Liver (tissue), 8 donors: ENCODE measurements at regions not wholly inside any gene's neighbourhood (a gene's known extent, or its start where the extent isn't known, plus 50 kb on each side); places are given as distances from the start of the nearest gene placed in this dataset.
"Not testable (repeated sequence)": the region's sequence is repeated elsewhere in the genome, so short reads cannot be mapped to it uniquely, and the experiment has no call there.

Experiments
- DNase-seq: peaks from one replicate; pipeline ENCODE4 v3.0.0-alpha.2; 2017; ENCODE audit warnings: low spot score
- H3K27ac ChIP-seq, 2 donors: one replicate each; pipeline ENCODE4 v1.7.0; 2013; ENCODE audit warnings: inconsistent platforms in 2 of 2, low read length in 2 of 2, control low read depth in 1 of 2, low read depth in 1 of 2, mild to moderate bottlenecking in 1 of 2
- H3K27me3 ChIP-seq, 4 donors: one replicate each; pipeline versions ENCODE4 v1.6.1 to v1.7.0; 2013; ENCODE audit warnings: low read length in 3 of 4, inconsistent platforms in 1 of 4, mild to moderate bottlenecking in 1 of 4, moderate library complexity in 1 of 4; ENCODE audit not compliant: control insufficient read depth in 4 of 4, insufficient read depth in 4 of 4
- H3K36me3 ChIP-seq, 4 donors: one replicate each; pipeline versions ENCODE4 v1.6.1 to v1.7.0; 2013; ENCODE audit warnings: low read length in 3 of 4, mild to moderate bottlenecking in 3 of 4, low read depth in 1 of 4, moderate library complexity in 1 of 4; ENCODE audit not compliant: control insufficient read depth in 4 of 4, insufficient read depth in 3 of 4
- H3K4me1 ChIP-seq, 4 donors: one replicate each; pipeline versions ENCODE4 v1.6.1 to v1.7.0; 2013; ENCODE audit warnings: low read length in 3 of 4, mild to moderate bottlenecking in 3 of 4, moderate library complexity in 1 of 4; ENCODE audit not compliant: control insufficient read depth in 4 of 4, insufficient read depth in 4 of 4
- H3K4me3 ChIP-seq, 3 donors: one replicate each; pipeline versions ENCODE4 v1.6.1 to v1.7.0; 2013; ENCODE audit warnings: low read length in 3 of 3, control low read depth in 1 of 3, low read depth in 1 of 3, mild to moderate bottlenecking in 1 of 3
- H3K9ac ChIP-seq, 2 donors: one replicate each; pipeline ENCODE4 v1.7.0; 2013; ENCODE audit warnings: low read length in 2 of 2, mild to moderate bottlenecking in 2 of 2, moderate library complexity in 2 of 2, control low read depth in 1 of 2, low read depth in 1 of 2
- H3K9me3 ChIP-seq, 4 donors: one replicate each; pipeline versions ENCODE4 v1.6.1 to v1.7.0; 2013; ENCODE audit warnings: low read length in 3 of 4; ENCODE audit not compliant: control insufficient read depth in 4 of 4
- FOXA2 ChIP-seq: IDR thresholded peaks from 2 replicates; pipeline ENCODE4 v1.6.1; 2016; ENCODE audit warnings: antibody characterized with exemption
- HNF4A ChIP-seq, 2 donors: conservative IDR thresholded peaks; 2 replicates each; pipeline ENCODE4 v1.6.1; 2016; ENCODE audit warnings: antibody characterized with exemption in 2 of 2, mild to moderate bottlenecking in 2 of 2
- HNF4G ChIP-seq: IDR thresholded peaks from 2 replicates; pipeline ENCODE4 v1.6.1; 2016; ENCODE audit warnings: antibody characterized with exemption
- JUND ChIP-seq, 2 donors: IDR thresholded peaks; 2 replicates each; pipeline ENCODE4 v1.6.1; 2016; ENCODE audit warnings: antibody characterized with exemption in 2 of 2
- NR2F2 ChIP-seq: IDR thresholded peaks from 2 replicates; pipeline ENCODE4 v1.6.1; 2016; ENCODE audit warnings: antibody characterized with exemption
- RXRA ChIP-seq, 2 donors: IDR thresholded peaks; 2 replicates each; pipeline ENCODE4 v1.6.1; 2017 to 2018; ENCODE audit warnings: antibody characterized with exemption in 2 of 2, mild to moderate bottlenecking in 1 of 2
- SP1 ChIP-seq: IDR thresholded peaks from 2 replicates; pipeline ENCODE4 v1.6.1; 2018; ENCODE audit warnings: antibody characterized with exemption, mild to moderate bottlenecking
- TAF1 ChIP-seq: conservative IDR thresholded peaks from 2 replicates; pipeline ENCODE4 v1.6.1; 2016; ENCODE audit warnings: antibody characterized with exemption, mild to moderate bottlenecking
- YY1 ChIP-seq: IDR thresholded peaks from 2 replicates; pipeline ENCODE4 v1.6.1; 2016; ENCODE audit warnings: antibody characterized with exemption, mild to moderate bottlenecking
- WGBS: extraction: QIAGEN DNeasy Blood & Tissue Kit; methylation state at CpG from one replicate; pipeline ENCODE4 v1.1.7; 2013; 5-methylcytosine and 5-hydroxymethylcytosine counted together
- TF ChIP-seq, protein P1 (sequence below): IDR thresholded peaks from 2 replicates; pipeline ENCODE4 v1.6.1; 2016; ENCODE audit warnings: antibody characterized with exemption, mild to moderate bottlenecking
- TF ChIP-seq, protein P2 (sequence below): fragments of 150-350 bp; IDR thresholded peaks from 2 replicates; pipeline ENCODE4 v1.5.1; 2017; ENCODE audit warnings: improper control_type of control experiment, low read depth, low read length; ENCODE audit not compliant: missing input control
- donor health status: healthy.
- donor health status: healthy.
- donor health status: healthy.
- donor health status: healthy.
- donor health status: healthy.

DNA sequence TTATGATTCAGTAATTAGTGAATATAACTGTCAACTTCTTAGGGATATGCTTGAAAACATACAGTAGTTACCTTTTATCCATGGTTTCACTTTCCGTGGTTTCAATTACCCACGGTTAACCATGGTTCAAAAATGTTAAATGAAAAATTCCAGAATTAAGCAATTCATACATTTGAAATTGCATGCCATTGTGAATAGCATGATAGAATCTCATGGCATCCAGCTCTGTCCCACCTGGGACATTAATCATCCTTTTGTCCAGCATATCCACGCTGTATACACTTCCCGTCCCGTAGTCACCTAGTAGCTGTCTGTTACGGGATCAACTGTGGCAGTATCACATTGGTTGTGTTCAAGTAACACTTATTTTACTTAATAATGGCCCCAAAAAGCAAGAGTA is 781.7 kb upstream of the CITED2 start (continued):
- no peak for TF ChIP-seq FOXA2
- TF ChIP-seq, protein P1, sequence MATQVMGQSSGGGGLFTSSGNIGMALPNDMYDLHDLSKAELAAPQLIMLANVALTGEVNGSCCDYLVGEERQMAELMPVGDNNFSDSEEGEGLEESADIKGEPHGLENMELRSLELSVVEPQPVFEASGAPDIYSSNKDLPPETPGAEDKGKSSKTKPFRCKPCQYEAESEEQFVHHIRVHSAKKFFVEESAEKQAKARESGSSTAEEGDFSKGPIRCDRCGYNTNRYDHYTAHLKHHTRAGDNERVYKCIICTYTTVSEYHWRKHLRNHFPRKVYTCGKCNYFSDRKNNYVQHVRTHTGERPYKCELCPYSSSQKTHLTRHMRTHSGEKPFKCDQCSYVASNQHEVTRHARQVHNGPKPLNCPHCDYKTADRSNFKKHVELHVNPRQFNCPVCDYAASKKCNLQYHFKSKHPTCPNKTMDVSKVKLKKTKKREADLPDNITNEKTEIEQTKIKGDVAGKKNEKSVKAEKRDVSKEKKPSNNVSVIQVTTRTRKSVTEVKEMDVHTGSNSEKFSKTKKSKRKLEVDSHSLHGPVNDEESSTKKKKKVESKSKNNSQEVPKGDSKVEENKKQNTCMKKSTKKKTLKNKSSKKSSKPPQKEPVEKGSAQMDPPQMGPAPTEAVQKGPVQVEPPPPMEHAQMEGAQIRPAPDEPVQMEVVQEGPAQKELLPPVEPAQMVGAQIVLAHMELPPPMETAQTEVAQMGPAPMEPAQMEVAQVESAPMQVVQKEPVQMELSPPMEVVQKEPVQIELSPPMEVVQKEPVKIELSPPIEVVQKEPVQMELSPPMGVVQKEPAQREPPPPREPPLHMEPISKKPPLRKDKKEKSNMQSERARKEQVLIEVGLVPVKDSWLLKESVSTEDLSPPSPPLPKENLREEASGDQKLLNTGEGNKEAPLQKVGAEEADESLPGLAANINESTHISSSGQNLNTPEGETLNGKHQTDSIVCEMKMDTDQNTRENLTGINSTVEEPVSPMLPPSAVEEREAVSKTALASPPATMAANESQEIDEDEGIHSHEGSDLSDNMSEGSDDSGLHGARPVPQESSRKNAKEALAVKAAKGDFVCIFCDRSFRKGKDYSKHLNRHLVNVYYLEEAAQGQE = no peak
- TF ChIP-seq JUND (IDR thresholded peaks at IDR 0.05) = no peak
- no peak for TF ChIP-seq TAF1
- TF ChIP-seq SP1 = no peak

DNA sequence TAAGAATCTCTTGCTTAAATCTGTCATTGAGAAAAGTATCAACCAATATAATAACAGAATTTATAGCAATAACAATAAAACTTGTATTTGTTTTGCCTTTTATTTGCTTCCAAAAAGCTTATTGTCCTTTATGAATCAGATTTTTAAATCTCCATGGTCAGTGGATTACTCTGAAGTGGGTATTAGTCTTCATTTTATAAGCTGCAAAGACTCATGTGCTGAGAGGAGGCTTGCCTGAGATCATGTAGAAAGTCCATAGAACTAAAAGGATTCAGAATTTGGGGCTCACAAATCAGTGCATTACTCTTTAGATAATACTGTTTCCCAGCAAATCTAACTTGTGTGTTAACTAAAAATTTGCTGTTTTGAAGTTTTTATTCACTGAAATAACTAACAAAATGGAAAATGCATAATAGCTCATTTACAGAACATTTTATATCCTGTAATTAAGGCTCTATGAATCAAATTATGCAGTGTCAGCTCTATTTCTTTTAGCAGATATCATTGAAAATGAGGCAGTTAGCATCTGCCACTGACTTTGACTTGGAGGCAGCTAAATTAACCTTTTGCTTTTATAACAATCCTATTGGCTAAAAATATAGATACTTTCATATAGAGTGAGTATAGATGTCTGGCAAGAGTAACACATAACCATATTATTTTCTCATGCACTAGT is 781.1 kb upstream of the CITED2 start:
- H3K27ac ChIP-seq = no peak overlapping the region

DNA sequence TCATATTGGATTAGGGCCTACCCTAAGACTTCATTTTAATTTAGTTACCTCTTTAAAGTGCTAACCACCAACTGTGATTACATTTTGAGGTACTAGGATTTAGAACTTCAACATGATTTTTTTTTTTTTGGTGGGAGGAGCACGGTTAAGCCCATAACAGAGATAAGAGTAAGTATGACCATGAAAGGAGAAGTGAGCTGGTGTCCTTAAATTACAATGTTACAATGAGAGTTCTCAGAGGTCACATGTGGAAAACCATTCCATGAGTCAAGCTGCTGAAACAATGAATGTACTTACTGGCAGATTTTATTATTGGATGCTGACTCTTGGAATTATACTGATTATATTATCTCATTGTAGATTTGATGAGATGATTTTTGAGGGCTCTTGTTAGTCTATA is 779.3 kb upstream of the CITED2 start:
- no peaks in the 10 kb centered on the region for H3K9me3 ChIP-seq
- WGBS = 92% methylated on average over 1 of the region's 1 CpG
- H3K4me3 ChIP-seq = no peak overlapping the region
- TF ChIP-seq JUND (IDR thresholded peaks at IDR 0.05) (no peak), HNF4A (conservative IDR thresholded peaks at IDR 0.05) (no peak), YY1 (no peak), RXRA (IDR thresholded peaks at IDR 0.05) (no peak), SP1 (no peak)
- TF ChIP-seq, protein P1 = no peak
- no peak for DNase-seq
- H3K27me3 ChIP-seq = no peaks in the 10 kb centered on the region
- H3K27ac ChIP-seq = no peak overlapping the region
- H3K36me3 ChIP-seq = no peaks in the 10 kb centered on the region
- H3K4me1 ChIP-seq = no peaks in the 10 kb centered on the region
- H3K9ac ChIP-seq = no peak overlapping the region

More for the DNA sequence above, 781.1 kb upstream of the CITED2 start:
- no peak overlapping the region for H3K9ac ChIP-seq
- H3K4me1 ChIP-seq = no peaks in the 10 kb centered on the region
- TF ChIP-seq, protein P2, sequence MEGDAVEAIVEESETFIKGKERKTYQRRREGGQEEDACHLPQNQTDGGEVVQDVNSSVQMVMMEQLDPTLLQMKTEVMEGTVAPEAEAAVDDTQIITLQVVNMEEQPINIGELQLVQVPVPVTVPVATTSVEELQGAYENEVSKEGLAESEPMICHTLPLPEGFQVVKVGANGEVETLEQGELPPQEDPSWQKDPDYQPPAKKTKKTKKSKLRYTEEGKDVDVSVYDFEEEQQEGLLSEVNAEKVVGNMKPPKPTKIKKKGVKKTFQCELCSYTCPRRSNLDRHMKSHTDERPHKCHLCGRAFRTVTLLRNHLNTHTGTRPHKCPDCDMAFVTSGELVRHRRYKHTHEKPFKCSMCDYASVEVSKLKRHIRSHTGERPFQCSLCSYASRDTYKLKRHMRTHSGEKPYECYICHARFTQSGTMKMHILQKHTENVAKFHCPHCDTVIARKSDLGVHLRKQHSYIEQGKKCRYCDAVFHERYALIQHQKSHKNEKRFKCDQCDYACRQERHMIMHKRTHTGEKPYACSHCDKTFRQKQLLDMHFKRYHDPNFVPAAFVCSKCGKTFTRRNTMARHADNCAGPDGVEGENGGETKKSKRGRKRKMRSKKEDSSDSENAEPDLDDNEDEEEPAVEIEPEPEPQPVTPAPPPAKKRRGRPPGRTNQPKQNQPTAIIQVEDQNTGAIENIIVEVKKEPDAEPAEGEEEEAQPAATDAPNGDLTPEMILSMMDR = no peak
- TF ChIP-seq NR2F2 (no peak), YY1 (no peak), SP1 (no peak), HNF4G (no peak), JUND (IDR thresholded peaks at IDR 0.05) (no peak), TAF1 (no peak)
- no peaks in the 10 kb centered on the region for H3K9me3 ChIP-seq
- no peak overlapping the region for H3K4me3 ChIP-seq
- H3K27me3 ChIP-seq = no peaks in the 10 kb centered on the region
- no peak for DNase-seq
- H3K36me3 ChIP-seq = no peaks in the 10 kb centered on the region

DNA sequence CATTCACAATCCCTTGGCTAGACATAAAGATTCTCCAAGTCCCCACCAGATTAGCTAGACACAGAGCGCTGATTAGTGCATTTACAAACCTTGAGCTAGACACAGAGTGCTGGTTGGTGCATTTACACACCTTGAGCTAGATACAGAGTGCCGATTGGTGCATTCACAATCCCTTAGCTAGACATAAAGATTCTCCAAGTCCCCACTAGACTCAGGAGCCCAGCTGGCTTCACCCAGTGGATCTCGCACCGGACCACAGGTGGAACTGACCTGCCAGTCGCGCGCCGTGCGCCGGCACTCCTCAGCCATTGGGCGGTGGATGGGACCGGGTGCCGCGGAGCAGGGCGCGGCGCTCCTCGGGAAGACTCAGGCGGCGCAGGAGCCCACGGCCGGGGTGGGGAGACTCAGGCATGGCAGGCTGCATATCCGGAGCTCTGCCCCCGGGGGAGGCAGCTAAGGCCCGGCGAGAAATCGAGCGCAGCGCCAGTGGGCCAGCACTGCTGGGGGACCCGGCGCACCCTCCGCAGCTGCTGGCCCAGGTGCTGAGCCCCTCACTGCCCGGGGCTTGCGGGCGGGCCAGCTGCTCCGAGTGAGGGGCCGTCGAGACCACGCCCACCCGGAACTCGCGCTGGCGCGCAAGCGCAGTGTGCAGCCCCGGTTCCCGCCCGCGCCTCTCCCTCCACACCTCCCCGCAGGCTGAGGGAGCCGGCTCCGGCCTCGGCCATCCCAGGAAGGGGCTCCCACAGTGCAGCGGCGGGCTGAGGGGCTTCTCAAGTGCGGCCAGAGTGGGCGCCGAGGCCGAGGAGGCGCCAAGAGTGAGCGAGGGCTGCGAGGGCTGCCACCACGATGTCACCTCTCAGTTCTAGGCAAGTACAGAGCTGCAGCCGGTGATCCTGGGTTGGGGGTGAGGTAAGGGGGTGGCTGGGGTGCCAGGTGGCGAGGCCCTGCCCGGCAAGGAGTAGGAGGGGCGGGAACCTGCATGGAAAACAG is 773.7 kb upstream of the CITED2 start:
- not testable (repeated sequence) for H3K4me3 ChIP-seq, H3K9me3 ChIP-seq, H3K27me3 ChIP-seq, H3K27ac ChIP-seq, H3K9ac ChIP-seq, H3K36me3 ChIP-seq, H3K4me1 ChIP-seq, DNase-seq
- 96% methylated on average over 67 of the region's 67 CpGs for WGBS
